Astrocyte (in vitro differentiated cells and primary cell): ENCODE measurements at regions not wholly inside any gene's neighbourhood (a gene's known extent, or its start where the extent isn't known, plus 50 kb on each side); places are given as distances from the start of the nearest gene placed in this dataset.

Source experiments
- DNase-seq: peaks from one replicate; pipeline ENCODE4 v3.0.0-alpha.2; 2010; ENCODE audit warnings: low read depth
- FAIRE-seq: peaks from 2 replicates; lab custom pipeline; 2011; peaks lifted over from hg19 to GRCh38; lab: Jason Lieb, UNC
- H2AFZ ChIP-seq: 2 replicates; pipeline ENCODE4 v1.6.0; 2012; ENCODE audit warnings: low read depth, low read length, inconsistent platforms
- H3K27ac ChIP-seq: 2 replicates; pipeline ENCODE4 v1.5.1; 2011; ENCODE audit warnings: low read depth, low read length, inconsistent platforms
- H3K27me3 ChIP-seq: 2 replicates; pipeline ENCODE4 v1.6.0; 2011; ENCODE audit warnings: low read length, inconsistent platforms; ENCODE audit not compliant: insufficient read depth
- H3K36me3 ChIP-seq: 2 replicates; pipeline ENCODE4 v1.5.1; 2011; ENCODE audit warnings: low read length, inconsistent platforms; ENCODE audit not compliant: insufficient read depth
- H3K4me1 ChIP-seq: 2 replicates; pipeline ENCODE4 v1.5.1; 2011; ENCODE audit warnings: low read length, inconsistent platforms; ENCODE audit not compliant: insufficient read depth
- H3K4me2 ChIP-seq: 2 replicates; pipeline ENCODE4 v1.6.0; 2012; ENCODE audit warnings: low read length, inconsistent platforms
- H3K4me3 ChIP-seq: 2 replicates; pipeline ENCODE4 v1.5.1; 2011; ENCODE audit warnings: low read depth, mild to moderate bottlenecking, low read length, inconsistent platforms; ENCODE audit not compliant: insufficient read depth
- H3K79me2 ChIP-seq: 2 replicates; pipeline ENCODE4 v1.6.0; 2012; ENCODE audit warnings: mild to moderate bottlenecking, low read length, inconsistent platforms; ENCODE audit not compliant: insufficient read depth
- H3K9ac ChIP-seq: 2 replicates; pipeline ENCODE4 v1.6.0; 2012; ENCODE audit warnings: mild to moderate bottlenecking, low read length, inconsistent platforms
- H3K9me3 ChIP-seq: 2 replicates; pipeline ENCODE4 v1.5.1; 2012; ENCODE audit warnings: low read depth, mild to moderate bottlenecking, low read length, inconsistent platforms; ENCODE audit not compliant: insufficient read depth
- H4K20me1 ChIP-seq: 2 replicates; pipeline ENCODE4 v1.6.0; 2012; ENCODE audit warnings: low read length, inconsistent platforms; ENCODE audit not compliant: insufficient read depth
- H3K27ac Mint-ChIP-seq: one replicate; pipeline ENCODE4 v1.8.0; 2021; ENCODE audit warnings: mild to moderate bottlenecking, mixed read lengths; ENCODE audit not compliant: unreplicated experiment
- H3K27me3 Mint-ChIP-seq: one replicate; pipeline ENCODE4 v1.8.0; 2021; ENCODE audit warnings: low read depth, mixed read lengths; ENCODE audit not compliant: unreplicated experiment
- H3K36me3 Mint-ChIP-seq: one replicate; pipeline ENCODE4 v1.8.0; 2021; ENCODE audit warnings: low read depth, mixed read lengths; ENCODE audit not compliant: unreplicated experiment
- H3K4me1 Mint-ChIP-seq: one replicate; pipeline ENCODE4 v1.8.0; 2021; ENCODE audit warnings: low read depth, mixed read lengths; ENCODE audit not compliant: unreplicated experiment
- H3K4me3 Mint-ChIP-seq: one replicate; pipeline ENCODE4 v1.8.0; 2021; ENCODE audit warnings: mild to moderate bottlenecking, moderate library complexity, mixed read lengths; ENCODE audit not compliant: unreplicated experiment
- H3K9me3 Mint-ChIP-seq: one replicate; pipeline ENCODE4 v1.8.0; 2021; ENCODE audit warnings: mild to moderate bottlenecking, mixed read lengths; ENCODE audit not compliant: unreplicated experiment
- EZH2 ChIP-seq: IDR thresholded peaks from 2 replicates; pipeline ENCODE4 v1.6.1; 2012; ENCODE audit warnings: mild to moderate bottlenecking, low read length, inconsistent platforms; ENCODE audit not compliant: insufficient read depth
- TF ChIP-seq, protein P1 (sequence below): IDR thresholded peaks from 2 replicates; pipeline ENCODE4 v1.5.1; 2011; ENCODE audit warnings: low read depth, mild to moderate bottlenecking, inconsistent platforms, low read length, moderate library complexity; ENCODE audit not compliant: insufficient read depth

DNA sequence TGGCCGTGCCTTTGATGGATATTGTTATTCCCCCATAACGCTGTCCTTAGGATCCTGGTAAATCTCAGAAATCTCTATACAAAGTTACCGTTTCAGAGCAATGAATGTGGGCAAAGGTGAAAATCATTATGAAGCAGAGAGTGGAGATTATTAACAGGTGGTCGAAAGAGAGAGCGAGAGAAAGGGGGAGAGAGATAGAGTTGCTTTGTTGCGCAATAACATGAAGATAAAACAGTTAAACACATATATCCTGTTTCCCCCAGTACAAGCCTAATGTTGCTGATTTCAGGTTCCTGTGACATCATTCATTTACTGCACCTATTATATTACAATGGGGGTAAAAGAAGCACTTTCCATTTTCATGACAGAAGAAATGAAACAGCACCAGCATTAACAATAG is 535.4 kb upstream of the RBFOX1 start:
- H3K27ac Mint-ChIP-seq: no peak overlapping the region
- H3K4me1 ChIP-seq: no peaks in the 10 kb centered on the region
- no peaks in the 10 kb centered on the region for H3K27me3 Mint-ChIP-seq
- H4K20me1 ChIP-seq: no peaks in the 10 kb centered on the region
- FAIRE-seq (no peak), DNase-seq (no peak)
- no peak overlapping the region for H2AFZ ChIP-seq
- no peak overlapping the region for H3K27ac ChIP-seq
- no peaks in the 10 kb centered on the region for H3K9me3 Mint-ChIP-seq
- H3K36me3 ChIP-seq: no peaks in the 10 kb centered on the region
- H3K9me3 ChIP-seq: peaks cover 3% of the 10 kb centered on the region
- H3K4me2 ChIP-seq: no peak overlapping the region
- peaks cover 3% of the 10 kb centered on the region for H3K4me1 Mint-ChIP-seq
- H3K9ac ChIP-seq: no peak overlapping the region
- TF ChIP-seq, protein P1, sequence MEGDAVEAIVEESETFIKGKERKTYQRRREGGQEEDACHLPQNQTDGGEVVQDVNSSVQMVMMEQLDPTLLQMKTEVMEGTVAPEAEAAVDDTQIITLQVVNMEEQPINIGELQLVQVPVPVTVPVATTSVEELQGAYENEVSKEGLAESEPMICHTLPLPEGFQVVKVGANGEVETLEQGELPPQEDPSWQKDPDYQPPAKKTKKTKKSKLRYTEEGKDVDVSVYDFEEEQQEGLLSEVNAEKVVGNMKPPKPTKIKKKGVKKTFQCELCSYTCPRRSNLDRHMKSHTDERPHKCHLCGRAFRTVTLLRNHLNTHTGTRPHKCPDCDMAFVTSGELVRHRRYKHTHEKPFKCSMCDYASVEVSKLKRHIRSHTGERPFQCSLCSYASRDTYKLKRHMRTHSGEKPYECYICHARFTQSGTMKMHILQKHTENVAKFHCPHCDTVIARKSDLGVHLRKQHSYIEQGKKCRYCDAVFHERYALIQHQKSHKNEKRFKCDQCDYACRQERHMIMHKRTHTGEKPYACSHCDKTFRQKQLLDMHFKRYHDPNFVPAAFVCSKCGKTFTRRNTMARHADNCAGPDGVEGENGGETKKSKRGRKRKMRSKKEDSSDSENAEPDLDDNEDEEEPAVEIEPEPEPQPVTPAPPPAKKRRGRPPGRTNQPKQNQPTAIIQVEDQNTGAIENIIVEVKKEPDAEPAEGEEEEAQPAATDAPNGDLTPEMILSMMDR: no peak
- TF ChIP-seq EZH2: no peak
- no peak overlapping the region for H3K4me3 ChIP-seq
- no peak overlapping the region for H3K4me3 Mint-ChIP-seq
- no peaks in the 10 kb centered on the region for H3K79me2 ChIP-seq
- no peaks in the 10 kb centered on the region for H3K36me3 Mint-ChIP-seq
- H3K27me3 ChIP-seq: no peaks in the 10 kb centered on the region

DNA sequence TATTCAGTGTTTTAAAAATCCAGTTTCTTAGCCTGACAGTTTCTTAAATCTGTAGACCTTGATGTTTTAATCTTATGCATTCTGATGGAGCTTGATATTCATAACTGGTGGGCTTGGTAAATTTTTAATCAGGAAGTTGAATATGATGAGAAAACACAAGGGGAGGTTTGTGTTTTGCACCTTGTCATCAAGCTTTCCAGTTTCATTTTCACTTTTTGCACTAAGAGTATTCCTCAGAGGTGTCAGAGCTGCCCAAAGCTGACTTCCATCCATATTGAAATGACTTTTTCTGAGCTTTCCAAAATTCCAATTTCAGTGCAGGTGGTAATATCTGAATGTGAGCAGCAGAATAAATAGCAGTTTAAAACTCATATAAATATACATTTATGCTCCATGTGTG is 555.0 kb upstream of the RBFOX1 start:
- Histone ChIP-seq H3K9ac (no peak overlapping the region), H3K36me3 (no peaks in the 10 kb centered on the region), H4K20me1 (no peaks in the 10 kb centered on the region), H3K27ac (no peak overlapping the region), H3K9me3 (peaks cover 2% of the 10 kb centered on the region), H3K27me3 (no peaks in the 10 kb centered on the region), H2AFZ (no peak overlapping the region), H3K4me1 (no peaks in the 10 kb centered on the region), H3K4me3 (no peak overlapping the region), H3K4me2 (no peak overlapping the region), H3K79me2 (no peaks in the 10 kb centered on the region)
- H3K4me3 Mint-ChIP-seq: no peak overlapping the region
- DNase-seq (no peak), FAIRE-seq (no peak)
- no peaks in the 10 kb centered on the region for H3K9me3 Mint-ChIP-seq
- H3K27ac Mint-ChIP-seq: no peak overlapping the region
- H3K4me1 Mint-ChIP-seq: no peaks in the 10 kb centered on the region
- H3K36me3 Mint-ChIP-seq: no peaks in the 10 kb centered on the region
- H3K27me3 Mint-ChIP-seq: peaks cover 4% of the 10 kb centered on the region
- TF ChIP-seq, protein P1: no peak
- TF ChIP-seq EZH2: no peak

DNA sequence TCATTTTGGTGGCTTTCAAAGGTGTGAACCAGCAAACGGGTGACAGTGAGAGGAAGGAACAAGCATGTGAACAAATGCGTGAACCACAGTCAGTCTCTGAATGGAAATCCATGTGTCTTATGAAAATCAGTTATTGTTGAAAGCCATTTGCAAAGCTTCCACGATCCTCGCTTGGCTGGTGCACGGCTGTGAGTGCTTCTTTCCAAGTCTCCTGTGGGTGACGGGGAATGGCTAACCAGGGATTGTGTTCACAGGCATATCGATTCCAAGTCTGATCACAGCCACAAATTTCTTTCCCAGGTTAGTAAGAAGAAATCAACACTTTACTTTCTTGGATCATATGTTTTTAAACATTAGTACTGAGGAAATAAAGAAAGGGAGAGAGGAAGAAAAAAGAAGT is 556.9 kb upstream of the RBFOX1 start:
- FAIRE-seq (no peak), DNase-seq (no peak)
- Histone ChIP-seq H3K27ac (no peak overlapping the region), H3K36me3 (no peaks in the 10 kb centered on the region), H3K9ac (no peak overlapping the region), H3K79me2 (no peaks in the 10 kb centered on the region), H3K27me3 (no peaks in the 10 kb centered on the region), H3K9me3 (peaks cover 5% of the 10 kb centered on the region), H3K4me2 (no peak overlapping the region), H3K4me1 (no peaks in the 10 kb centered on the region), H2AFZ (no peak overlapping the region), H4K20me1 (no peaks in the 10 kb centered on the region), H3K4me3 (no peak overlapping the region)
- Mint-ChIP-seq H3K27me3 (peaks cover 4% of the 10 kb centered on the region), H3K36me3 (no peaks in the 10 kb centered on the region), H3K27ac (no peak overlapping the region), H3K9me3 (no peaks in the 10 kb centered on the region), H3K4me3 (no peak overlapping the region), H3K4me1 (no peaks in the 10 kb centered on the region)
- TF ChIP-seq, protein P1: no peak
- no peak for TF ChIP-seq EZH2
